ENCODE measurements at regions not wholly inside any gene's neighbourhood (a gene's known extent, or its start where the extent isn't known, plus 50 kb on each side); places are given as distances from the start of the nearest gene placed in this dataset.

- no peak for TF ChIP-seq CTCF (IDR thresholded peaks at IDR 0.05; ENCODE audit: low read depth, low read length)
- DNase-seq = no peak
- Histone ChIP-seq H3K27me3 (ENCODE audit: insufficient read depth, low read depth, severe bottlenecking) (no peaks in the 10 kb centered on the region), H3K9me3 (ENCODE audit: severe bottlenecking) (no peaks in the 10 kb centered on the region), H3K36me3 (no peaks in the 10 kb centered on the region), H3K4me3 (ENCODE audit: low read depth, low read length) (no peak overlapping the region), H3K27ac (no peak overlapping the region)
Observed at GRCh38 chr5:77877516-77878355, 101.6 kb upstream of the TBCA start.

- no peak for TF ChIP-seq CTCF (IDR thresholded peaks at IDR 0.05; ENCODE audit: low read depth, low read length)
- no peaks in the 10 kb centered on the region for H3K27me3 ChIP-seq (ENCODE audit: insufficient read depth, low read depth, severe bottlenecking)
- H3K4me3 ChIP-seq (ENCODE audit: low read depth, low read length) = no peak overlapping the region
- DNase-seq = no peak
- no peak overlapping the region for H3K27ac ChIP-seq
- H3K36me3 ChIP-seq = no peaks in the 10 kb centered on the region
- no peaks in the 10 kb centered on the region for H3K9me3 ChIP-seq (ENCODE audit: severe bottlenecking)
Observed at GRCh38 chr5:77876862-77877502, 100.8 kb upstream of the TBCA start.

GRCh38 chr5:77876316-77876715 is 100.2 kb upstream of the TBCA start:
- Histone ChIP-seq H3K9me3 (ENCODE audit: severe bottlenecking) (no peaks in the 10 kb centered on the region), H3K27me3 (ENCODE audit: insufficient read depth, low read depth, severe bottlenecking) (no peaks in the 10 kb centered on the region), H3K36me3 (no peaks in the 10 kb centered on the region), H3K27ac (no peak overlapping the region), H3K4me3 (ENCODE audit: low read depth, low read length) (no peak overlapping the region)
- DNase-seq = no peak
- TF ChIP-seq CTCF (IDR thresholded peaks at IDR 0.05; ENCODE audit: low read depth, low read length) = no peak

GRCh38 chr5:77874691-77875090 is 98.6 kb upstream of the TBCA start:
- Histone ChIP-seq H3K4me3 (ENCODE audit: low read depth, low read length) (no peak overlapping the region), H3K27me3 (ENCODE audit: insufficient read depth, low read depth, severe bottlenecking) (no peaks in the 10 kb centered on the region), H3K36me3 (no peaks in the 10 kb centered on the region), H3K27ac (no peak overlapping the region), H3K9me3 (ENCODE audit: severe bottlenecking) (no peaks in the 10 kb centered on the region)
- TF ChIP-seq CTCF (IDR thresholded peaks at IDR 0.05; ENCODE audit: low read depth, low read length) = no peak
- no peak for DNase-seq

GRCh38 chr5:77873239-77873638 is 97.1 kb upstream of the TBCA start:
- no peak for TF ChIP-seq CTCF (IDR thresholded peaks at IDR 0.05; ENCODE audit: low read depth, low read length)
- DNase-seq = no peak
- Histone ChIP-seq H3K9me3 (ENCODE audit: severe bottlenecking) (no peaks in the 10 kb centered on the region), H3K27ac (no peak overlapping the region), H3K4me3 (ENCODE audit: low read depth, low read length) (no peak overlapping the region), H3K36me3 (no peaks in the 10 kb centered on the region), H3K27me3 (ENCODE audit: insufficient read depth, low read depth, severe bottlenecking) (no peaks in the 10 kb centered on the region)

Measured in WERI-Rb-1 (cell line).